SK-N-SH (cell line): ENCODE measurements at regions not wholly inside any gene's neighbourhood (a gene's known extent, or its start where the extent isn't known, plus 50 kb on each side); places are given as distances from the start of the nearest gene placed in this dataset.

ENCODE experiments used
- CTCF ChIA-PET: fragments of 300-600, 350-600 bp; formaldehyde crosslinking; extraction: SDS; loops from one replicate; lab custom pipeline; 2021; lab: Yijun Ruan, JAX
- POLR2A ChIA-PET: fragments of 350-600 bp; sonication (Branson Sonifier 250); formaldehyde crosslinking; extraction: SDS; loops from one replicate; lab custom pipeline; 2020; ENCODE audit warnings: antibody characterized with exemption, inconsistent platforms; lab: Yijun Ruan, JAX
- DNase-seq: peaks from one replicate; pipeline ENCODE4 v3.0.0; 2012
- H2AFZ ChIP-seq: fragments of 200-600 bp; sonication (generic); 2 replicates; pipeline ENCODE4 v1.8.1; 2016; ENCODE audit warnings: antibody characterized with exemption, mild to moderate bottlenecking, low read depth
- H3F3A ChIP-seq: fragments of 200-600 bp; sonication (generic); replicated peaks from 2 replicates; pipeline ENCODE3; 2016; ENCODE audit warnings: antibody characterized with exemption, mild to moderate bottlenecking; ENCODE audit not compliant: insufficient read depth
- H3K27ac ChIP-seq, 2 experiments: fragments of 200-500 bp in 1 of 2; fragments of 200-600 bp in 1 of 2; sonication (Bioruptor generic) in 1 of 2; sonication (generic), shearing (Covaris generic) in 1 of 2; 2 replicates each; pipeline versions ENCODE4 v1.5.1 to v1.6.1; 2014 to 2016; ENCODE audit warnings: low read depth in 2 of 2, inconsistent platforms in 1 of 2, low read length in 1 of 2, mild to moderate bottlenecking in 1 of 2, mixed read lengths in 1 of 2
- H3K27me3 ChIP-seq: fragments of 200-600 bp; sonication (generic), shearing (Covaris generic); 2 replicates; pipeline ENCODE4 v1.6.1; 2016; ENCODE audit warnings: mixed run types; ENCODE audit not compliant: insufficient read depth
- H3K36me3 ChIP-seq, 2 experiments: fragments of 200-500 bp in 1 of 2; fragments of 200-600 bp in 1 of 2; sonication (Bioruptor generic) in 1 of 2; sonication (generic) in 1 of 2; replicated peaks in 1 of 2; 2 replicates each; pipeline versions ENCODE3 to v1.5.1; 2014 to 2016; ENCODE audit warnings: low read length in 1 of 2, mild to moderate bottlenecking in 1 of 2; ENCODE audit not compliant: insufficient read depth in 2 of 2, control insufficient read depth in 1 of 2
- H3K4me1 ChIP-seq, 2 experiments: fragments of 200-500 bp in 1 of 2; fragments of 200-600 bp in 1 of 2; sonication (Bioruptor generic) in 1 of 2; sonication (generic), shearing (Covaris generic) in 1 of 2; 2 replicates each; pipeline versions ENCODE4 v1.5.1 to v1.6.1; 2014 to 2016; ENCODE audit warnings: low read depth in 1 of 2, low read length in 1 of 2, mixed run types in 1 of 2; ENCODE audit not compliant: insufficient read depth in 2 of 2, control insufficient read depth in 1 of 2
- H3K4me2 ChIP-seq: fragments of 200-600 bp; sonication (generic), shearing (Covaris generic); 2 replicates; pipeline ENCODE4 v1.6.1; 2017; ENCODE audit warnings: mixed run types
- H3K4me3 ChIP-seq, 2 experiments: fragments of 200-500 bp in 1 of 2; fragments of 200-600 bp in 1 of 2; sonication (Bioruptor generic) in 1 of 2; sonication (generic), shearing (Covaris generic) in 1 of 2; 2 replicates each; pipeline versions ENCODE4 v1.5.1 to v1.8.1; 2014 to 2016; ENCODE audit warnings: low read depth in 2 of 2, inconsistent platforms in 1 of 2, low read length in 1 of 2, mild to moderate bottlenecking in 1 of 2, mixed read lengths in 1 of 2, moderate library complexity in 1 of 2
- H3K79me2 ChIP-seq: fragments of 200-600 bp; sonication (generic); 2 replicates; pipeline ENCODE4 v1.8.1; 2017; ENCODE audit warnings: mild to moderate bottlenecking; ENCODE audit not compliant: insufficient read depth
- H3K9ac ChIP-seq: fragments of 200-600 bp; sonication (generic); 2 replicates; pipeline ENCODE4 v1.6.1; 2017; ENCODE audit warnings: mixed run types
- H3K9me2 ChIP-seq: fragments of 200-600 bp; sonication (generic); 2 replicates; pipeline ENCODE4 v1.6.1; 2017; ENCODE audit warnings: mixed run types
- H3K9me3 ChIP-seq: fragments of 200-600 bp; sonication (generic); 2 replicates; pipeline ENCODE4 v1.6.1; 2017; ENCODE audit warnings: mixed run types, mild to moderate bottlenecking, moderate library complexity
- H4K20me1 ChIP-seq: fragments of 200-600 bp; sonication (generic); 2 replicates; pipeline ENCODE4 v1.6.1; 2017; ENCODE audit warnings: mild to moderate bottlenecking, mixed run types; ENCODE audit not compliant: insufficient read depth
- CHD2 ChIP-seq: fragments of 150-350 bp; IDR thresholded peaks from 2 replicates; pipeline ENCODE4 v1.6.1; 2018; ENCODE audit warnings: low read length; ENCODE audit not compliant: partially characterized antibody
- CTCF ChIP-seq: fragments of 200-600 bp; sonication (generic); IDR thresholded peaks from 2 replicates; pipeline ENCODE4 v1.6.1; 2017; ENCODE audit warnings: antibody characterized with exemption, mild to moderate bottlenecking, moderate library complexity
- EZH2phosphoT487 ChIP-seq: fragments of 200-600 bp; sonication (generic); IDR thresholded peaks from 2 replicates; pipeline ENCODE4 v1.6.1; 2017; ENCODE audit warnings: low read depth, mixed run types, mild to moderate bottlenecking, antibody characterized with exemption, moderate library complexity, borderline replicate concordance
- FOSL2 ChIP-seq: IDR thresholded peaks from 2 replicates; pipeline ENCODE4 v1.4.0; 2012; ENCODE audit warnings: low read depth, mild to moderate bottlenecking, moderate library complexity, borderline replicate concordance
- FOXM1 ChIP-seq: IDR thresholded peaks from 2 replicates; pipeline ENCODE4 v1.4.0; 2012; ENCODE audit warnings: low read depth, mild to moderate bottlenecking
- GABPA ChIP-seq: IDR thresholded peaks from 2 replicates; pipeline ENCODE4 v1.4.0; 2012; ENCODE audit warnings: low read depth, mild to moderate bottlenecking
- GATA2 ChIP-seq: sonication (generic); formaldehyde crosslinking; IDR thresholded peaks from 2 replicates; pipeline ENCODE4 v1.5.0; 2020; ENCODE audit warnings: mild to moderate bottlenecking, missing genetic modification reagents
- PBX3 ChIP-seq: IDR thresholded peaks from 2 replicates; pipeline ENCODE4; 2012
- POLR2AphosphoS5 ChIP-seq: IDR thresholded peaks from 2 replicates; pipeline ENCODE4 v1.6.1; 2012; ENCODE audit warnings: low read depth, low read length
- RCOR1 ChIP-seq: fragments of 150-350 bp; IDR thresholded peaks from 2 replicates; pipeline ENCODE4 v1.6.1; 2017; ENCODE audit warnings: antibody characterized with exemption, low read length
- RXRA ChIP-seq: IDR thresholded peaks from 2 replicates; pipeline ENCODE4 v1.4.0; 2012; ENCODE audit warnings: low read depth, mild to moderate bottlenecking, borderline replicate concordance
- TAF1 ChIP-seq: IDR thresholded peaks from 2 replicates; pipeline ENCODE4 v1.6.1; 2012; ENCODE audit warnings: low read depth, mild to moderate bottlenecking, low read length, moderate library complexity, borderline replicate concordance
- TCF12 ChIP-seq: IDR thresholded peaks from 2 replicates; pipeline ENCODE4 v1.4.0; 2012
- TEAD4 ChIP-seq: IDR thresholded peaks from 2 replicates; pipeline ENCODE4 v1.4.0; 2012; ENCODE audit warnings: mild to moderate bottlenecking, borderline replicate concordance; ENCODE audit not compliant: insufficient read depth
- USF2 ChIP-seq: fragments of 150-350 bp; IDR thresholded peaks from 2 replicates; pipeline ENCODE4 v1.6.1; 2017; ENCODE audit warnings: antibody characterized with exemption, low read length, low read depth, borderline replicate concordance
- WGBS: methylation state at CpG from one replicate; pipeline ENCODE4 v1.1.6; 2017; ENCODE audit warnings: low lambda C conversion rate; 5-methylcytosine and 5-hydroxymethylcytosine counted together
- TF ChIP-seq, protein P1 (sequence below): IDR thresholded peaks from 2 replicates; pipeline ENCODE4 v1.6.1; 2012; ENCODE audit warnings: mild to moderate bottlenecking, low read depth, low read length, moderate library complexity
- TF ChIP-seq, protein P2 (sequence below): IDR thresholded peaks from 2 replicates; pipeline ENCODE4 v1.4.0; 2012; ENCODE audit warnings: low read depth

DNA sequence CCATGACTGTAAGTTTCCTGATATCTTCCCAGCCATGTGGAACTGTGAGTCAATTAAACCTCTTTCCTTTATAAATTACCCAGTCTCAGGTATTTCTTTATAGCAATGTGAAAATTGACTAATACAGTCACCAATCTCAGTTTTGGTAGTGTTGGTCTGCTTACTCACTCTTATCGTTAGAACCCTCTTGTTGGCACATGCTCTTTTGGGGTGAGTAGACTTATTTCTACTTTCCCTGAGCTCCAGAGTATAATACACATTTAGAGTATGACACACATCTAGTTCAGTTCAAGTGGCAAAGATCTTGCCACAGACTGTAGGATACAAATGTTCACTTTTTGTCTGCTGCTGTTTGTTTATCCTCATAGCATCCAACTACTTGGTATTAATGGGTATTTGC is 347.5 kb upstream of the CELF4 start:
- 65% methylated on average over 1 of the region's 1 CpG for WGBS
- CTCF ChIA-PET, result interaction anchor here (0.8 kb wide), 1 partner anchor 8 kb away, joined by 3 read pairs; no protein-coding TSS in a partner anchor

More for the DNA sequence above, 347.5 kb upstream of the CELF4 start:
- Histone ChIP-seq H3K9me2 (no peaks in the 10 kb centered on the region), H2AFZ (no peak overlapping the region), H3K79me2 (no peaks in the 10 kb centered on the region), H3K27ac (no peak overlapping the region), H3K4me1 (no peaks in the 10 kb centered on the region), H3F3A (no peaks in the 10 kb centered on the region), H3K4me3 (no peak overlapping the region), H3K4me2 (no peak overlapping the region), H3K36me3 (no peaks in the 10 kb centered on the region), H3K9ac (no peak overlapping the region), H3K9me3 (no peaks in the 10 kb centered on the region; the same call in 1 of the 2 replicates), H4K20me1 (no peaks in the 10 kb centered on the region), H3K27me3 (no peaks in the 10 kb centered on the region)
- no peak for TF ChIP-seq CHD2
- no peak for TF ChIP-seq TCF12
- TF ChIP-seq, protein P1, sequence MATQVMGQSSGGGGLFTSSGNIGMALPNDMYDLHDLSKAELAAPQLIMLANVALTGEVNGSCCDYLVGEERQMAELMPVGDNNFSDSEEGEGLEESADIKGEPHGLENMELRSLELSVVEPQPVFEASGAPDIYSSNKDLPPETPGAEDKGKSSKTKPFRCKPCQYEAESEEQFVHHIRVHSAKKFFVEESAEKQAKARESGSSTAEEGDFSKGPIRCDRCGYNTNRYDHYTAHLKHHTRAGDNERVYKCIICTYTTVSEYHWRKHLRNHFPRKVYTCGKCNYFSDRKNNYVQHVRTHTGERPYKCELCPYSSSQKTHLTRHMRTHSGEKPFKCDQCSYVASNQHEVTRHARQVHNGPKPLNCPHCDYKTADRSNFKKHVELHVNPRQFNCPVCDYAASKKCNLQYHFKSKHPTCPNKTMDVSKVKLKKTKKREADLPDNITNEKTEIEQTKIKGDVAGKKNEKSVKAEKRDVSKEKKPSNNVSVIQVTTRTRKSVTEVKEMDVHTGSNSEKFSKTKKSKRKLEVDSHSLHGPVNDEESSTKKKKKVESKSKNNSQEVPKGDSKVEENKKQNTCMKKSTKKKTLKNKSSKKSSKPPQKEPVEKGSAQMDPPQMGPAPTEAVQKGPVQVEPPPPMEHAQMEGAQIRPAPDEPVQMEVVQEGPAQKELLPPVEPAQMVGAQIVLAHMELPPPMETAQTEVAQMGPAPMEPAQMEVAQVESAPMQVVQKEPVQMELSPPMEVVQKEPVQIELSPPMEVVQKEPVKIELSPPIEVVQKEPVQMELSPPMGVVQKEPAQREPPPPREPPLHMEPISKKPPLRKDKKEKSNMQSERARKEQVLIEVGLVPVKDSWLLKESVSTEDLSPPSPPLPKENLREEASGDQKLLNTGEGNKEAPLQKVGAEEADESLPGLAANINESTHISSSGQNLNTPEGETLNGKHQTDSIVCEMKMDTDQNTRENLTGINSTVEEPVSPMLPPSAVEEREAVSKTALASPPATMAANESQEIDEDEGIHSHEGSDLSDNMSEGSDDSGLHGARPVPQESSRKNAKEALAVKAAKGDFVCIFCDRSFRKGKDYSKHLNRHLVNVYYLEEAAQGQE, result no peak
- no peak for TF ChIP-seq RXRA
- no peak for TF ChIP-seq EZH2phosphoT487
- no peak for TF ChIP-seq GATA2 (CRISPR knock-in tag)
- no peak for TF ChIP-seq FOSL2
- no peak for TF ChIP-seq TEAD4
- no peak for TF ChIP-seq POLR2AphosphoS5
- TF ChIP-seq PBX3, result no peak
- TF ChIP-seq, protein P2, sequence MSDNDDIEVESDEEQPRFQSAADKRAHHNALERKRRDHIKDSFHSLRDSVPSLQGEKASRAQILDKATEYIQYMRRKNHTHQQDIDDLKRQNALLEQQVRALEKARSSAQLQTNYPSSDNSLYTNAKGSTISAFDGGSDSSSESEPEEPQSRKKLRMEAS, result no peak
- no peak for TF ChIP-seq GABPA
- TF ChIP-seq USF2, result no peak
- no peak for TF ChIP-seq TAF1
- no peak for TF ChIP-seq CTCF
- no peak for TF ChIP-seq RCOR1
- no peak for TF ChIP-seq FOXM1
- DNase-seq, result no peak
- POLR2A ChIA-PET, result no interaction called here
